A673 (cell line): ENCODE measurements at regions not wholly inside any gene's neighbourhood (a gene's known extent, or its start where the extent isn't known, plus 50 kb on each side); places are given as distances from the start of the nearest gene placed in this dataset.

Source experiments
- BruUV-seq: library from RNA; stranded (reverse); fragments of 400-500 nt; replicated peaks from 2 replicates; lab custom pipeline; 2021; lab: Mats Ljungman, UMichigan
- CTCF ChIA-PET: fragments of 300-600 bp; sonication (Branson Sonifier 250); formaldehyde crosslinking; loops from one replicate; lab custom pipeline; 2022; ENCODE audit warnings: antibody characterized with exemption; lab: Charles Lee
- POLR2A ChIA-PET: fragments of 300-600 bp; sonication (Branson Sonifier 250); formaldehyde crosslinking; loops from one replicate; lab custom pipeline; 2022; ENCODE audit warnings: antibody characterized with exemption; ENCODE audit not compliant: low non-redundant PET; lab: Charles Lee
- DNase-seq: peaks from one replicate; pipeline ENCODE4 v3.0.0-alpha.2; 2015; ENCODE audit warnings: low spot score
- H3K27ac ChIP-seq: fragments of 200-600 bp; sonication (generic); 2 replicates; pipeline ENCODE4 v1.5.1; 2016; ENCODE audit warnings: mixed run types, low read depth, mild to moderate bottlenecking, mixed read lengths, antibody characterized with exemption, low read length; ENCODE audit not compliant: poor library complexity, severe bottlenecking
- H3K27me3 ChIP-seq: fragments of 200-600 bp; sonication (generic); replicated peaks from 2 replicates; pipeline ENCODE4 v1.6.1; 2017; ENCODE audit warnings: mixed run types, low read depth, mild to moderate bottlenecking, mixed read lengths, antibody characterized with exemption, low read length; ENCODE audit not compliant: insufficient read depth, poor library complexity
- H3K36me3 ChIP-seq: fragments of 200-600 bp; sonication (generic); 2 replicates; pipeline ENCODE4 v1.6.1; 2016; ENCODE audit warnings: mixed run types, mild to moderate bottlenecking, mixed read lengths, antibody characterized with exemption, low read length; ENCODE audit not compliant: insufficient read depth, poor library complexity, severe bottlenecking
- H3K4me1 ChIP-seq: fragments of 200-600 bp; sonication (generic); 2 replicates; pipeline ENCODE4 v1.6.1; 2017; ENCODE audit warnings: mixed run types, mild to moderate bottlenecking, mixed read lengths, antibody characterized with exemption, low read length; ENCODE audit not compliant: insufficient read depth, poor library complexity, severe bottlenecking
- H3K4me3 ChIP-seq: fragments of 200-600 bp; sonication (generic); 2 replicates; pipeline ENCODE4 v1.5.1; 2016; ENCODE audit warnings: low read depth, mixed run types, mild to moderate bottlenecking, mixed read lengths, low read length; ENCODE audit not compliant: poor library complexity, severe bottlenecking
- H3K9me3 ChIP-seq: fragments of 200-600 bp; sonication (generic); 2 replicates; pipeline ENCODE4 v1.6.1; 2016; ENCODE audit warnings: mixed run types, low read depth, mild to moderate bottlenecking, mixed read lengths, antibody characterized with exemption, low read length; ENCODE audit not compliant: poor library complexity, severe bottlenecking
- CTCF ChIP-seq: fragments of 300-800, 200-600 bp; sonication (generic); conservative IDR thresholded peaks from 2 replicates; pipeline ENCODE4 v1.5.1; 2017; ENCODE audit warnings: low read depth, mild to moderate bottlenecking, antibody characterized with exemption, low read length, moderate library complexity, mixed read lengths
- EZH2 ChIP-seq: fragments of 200-600 bp; sonication (generic); IDR thresholded peaks from 2 replicates; pipeline ENCODE4 v1.6.1; 2017; ENCODE audit warnings: borderline replicate concordance, low read depth, mild to moderate bottlenecking, mixed read lengths, antibody characterized with exemption, low read length; ENCODE audit not compliant: poor library complexity, severe bottlenecking
- intact Hi-C: fragments of 100-400 bp; cut with micrococcal nuclease; formaldehyde crosslinking; loops from one replicate; pipeline ENCODE4 v1.10.0; 2022; ENCODE audit not compliant: unreplicated experiment

- Histone ChIP-seq H3K36me3 (no peaks in the 10 kb centered on the region), H3K4me3 (no peak overlapping the region), H3K4me1 (no peaks in the 10 kb centered on the region), H3K27ac (no peak overlapping the region), H3K27me3 (no peaks in the 10 kb centered on the region), H3K9me3 (no peaks in the 10 kb centered on the region)
- ChIA-PET CTCF (no interaction called here), POLR2A (no interaction called here)
- TF ChIP-seq CTCF (no peak), EZH2 (no peak)
- DNase-seq, result no peak
- BruUV-seq, result no TSS peak
- intact Hi-C loops, result no loop called here
Observed at GRCh38 chr12:115404761-115405470, 720.9 kb upstream of the TBX3 start.

GRCh38 chr12:115403689-115404088, 719.7 kb upstream of the TBX3 start:
- no peak for DNase-seq
- no peak overlapping the region for H3K4me3 ChIP-seq
- H3K9me3 ChIP-seq, result no peaks in the 10 kb centered on the region
- CTCF ChIA-PET, result no interaction called here
- H3K27ac ChIP-seq, result no peak overlapping the region
- no peaks in the 10 kb centered on the region for H3K4me1 ChIP-seq
- H3K36me3 ChIP-seq, result no peaks in the 10 kb centered on the region
- intact Hi-C loops, result no loop called here
- H3K27me3 ChIP-seq, result no peaks in the 10 kb centered on the region
- BruUV-seq, result no TSS peak
- no peak for TF ChIP-seq EZH2
- POLR2A ChIA-PET, result no interaction called here

- H3K4me3 ChIP-seq, result no peak overlapping the region
- H3K27me3 ChIP-seq, result no peaks in the 10 kb centered on the region
- no TSS peak for BruUV-seq
- no peaks in the 10 kb centered on the region for H3K4me1 ChIP-seq
- H3K27ac ChIP-seq, result no peak overlapping the region
- no peak for DNase-seq
- no peaks in the 10 kb centered on the region for H3K9me3 ChIP-seq
- POLR2A ChIA-PET, result no interaction called here
- CTCF ChIA-PET, result no interaction called here
- intact Hi-C loops, result no loop called here
- H3K36me3 ChIP-seq, result no peaks in the 10 kb centered on the region
- no peak for TF ChIP-seq CTCF
- no peak for TF ChIP-seq EZH2
Observed at GRCh38 chr12:115403253-115403652, 719.3 kb upstream of the TBX3 start.
